MM.1S (cell line): ENCODE measurements at regions not wholly inside any gene's neighbourhood (a gene's known extent, or its start where the extent isn't known, plus 50 kb on each side); places are given as distances from the start of the nearest gene placed in this dataset.
"Not testable (repeated sequence)": the region's sequence is repeated elsewhere in the genome, so short reads cannot be mapped to it uniquely, and the experiment has no call there.

Source experiments
- EZH2phosphoT487 ChIP-seq: fragments of 300-600 bp; sonication (generic); IDR thresholded peaks from 2 replicates; pipeline ENCODE4 v1.6.1; 2018; ENCODE audit warnings: antibody characterized with exemption, low read length
- TF ChIP-seq, protein P1 (sequence below): fragments of 300-600 bp; sonication (generic); IDR thresholded peaks from 2 replicates; pipeline ENCODE4 v1.5.1; 2016; ENCODE audit warnings: antibody characterized with exemption, low read length, mixed read lengths

DNA sequence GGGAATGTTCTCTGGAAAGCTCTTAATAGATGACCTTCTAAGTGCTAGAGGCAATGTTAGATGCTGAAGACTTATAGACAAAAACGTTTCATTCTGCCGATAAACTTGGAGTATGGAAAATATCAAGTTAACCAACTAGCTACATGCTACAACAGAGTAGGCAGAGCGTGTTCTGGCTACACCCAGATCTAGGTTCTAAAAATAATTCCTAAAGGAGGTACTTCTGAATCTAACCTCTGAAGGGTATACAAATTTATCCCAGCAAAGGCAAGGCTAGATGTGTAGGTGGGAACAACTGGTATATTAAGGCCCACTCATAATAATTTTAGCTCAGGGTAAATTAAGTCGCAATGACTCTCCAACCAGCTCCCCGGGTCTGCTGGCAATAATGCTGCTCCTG is 173.1 kb upstream of the NBPF9 start:
- TF ChIP-seq, protein P1, sequence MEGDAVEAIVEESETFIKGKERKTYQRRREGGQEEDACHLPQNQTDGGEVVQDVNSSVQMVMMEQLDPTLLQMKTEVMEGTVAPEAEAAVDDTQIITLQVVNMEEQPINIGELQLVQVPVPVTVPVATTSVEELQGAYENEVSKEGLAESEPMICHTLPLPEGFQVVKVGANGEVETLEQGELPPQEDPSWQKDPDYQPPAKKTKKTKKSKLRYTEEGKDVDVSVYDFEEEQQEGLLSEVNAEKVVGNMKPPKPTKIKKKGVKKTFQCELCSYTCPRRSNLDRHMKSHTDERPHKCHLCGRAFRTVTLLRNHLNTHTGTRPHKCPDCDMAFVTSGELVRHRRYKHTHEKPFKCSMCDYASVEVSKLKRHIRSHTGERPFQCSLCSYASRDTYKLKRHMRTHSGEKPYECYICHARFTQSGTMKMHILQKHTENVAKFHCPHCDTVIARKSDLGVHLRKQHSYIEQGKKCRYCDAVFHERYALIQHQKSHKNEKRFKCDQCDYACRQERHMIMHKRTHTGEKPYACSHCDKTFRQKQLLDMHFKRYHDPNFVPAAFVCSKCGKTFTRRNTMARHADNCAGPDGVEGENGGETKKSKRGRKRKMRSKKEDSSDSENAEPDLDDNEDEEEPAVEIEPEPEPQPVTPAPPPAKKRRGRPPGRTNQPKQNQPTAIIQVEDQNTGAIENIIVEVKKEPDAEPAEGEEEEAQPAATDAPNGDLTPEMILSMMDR = not testable (repeated sequence)
- TF ChIP-seq EZH2phosphoT487 = not testable (repeated sequence)
